Liver (tissue), 3 donors: ENCODE measurements at regions not wholly inside any gene's neighbourhood (a gene's known extent, or its start where the extent isn't known, plus 50 kb on each side); places are given as distances from the start of the nearest gene placed in this dataset.

ENCODE experiments used
- GABPA ChIP-seq, 2 donors: IDR thresholded peaks in 1 of 2; conservative IDR thresholded peaks in 1 of 2; 2 replicates each; pipeline ENCODE4 v1.6.1; 2016; ENCODE audit warnings: antibody characterized with exemption in 2 of 2, mild to moderate bottlenecking in 1 of 2, moderate library complexity in 1 of 2
- JUND ChIP-seq, 2 donors: IDR thresholded peaks; 2 replicates each; pipeline ENCODE4 v1.6.1; 2016; ENCODE audit warnings: antibody characterized with exemption in 2 of 2
- NR2F2 ChIP-seq: IDR thresholded peaks from 2 replicates; pipeline ENCODE4 v1.6.1; 2016; ENCODE audit warnings: antibody characterized with exemption
- RAD21 ChIP-seq, 2 donors: IDR thresholded peaks; 2 replicates each; pipeline ENCODE4 v1.6.1; 2016; ENCODE audit warnings: antibody characterized with exemption in 2 of 2, mild to moderate bottlenecking in 2 of 2
- RXRA ChIP-seq, 2 donors: IDR thresholded peaks; 2 replicates each; pipeline ENCODE4 v1.6.1; 2017 to 2018; ENCODE audit warnings: antibody characterized with exemption in 2 of 2, mild to moderate bottlenecking in 1 of 2
- SP1 ChIP-seq: IDR thresholded peaks from 2 replicates; pipeline ENCODE4 v1.6.1; 2018; ENCODE audit warnings: antibody characterized with exemption, mild to moderate bottlenecking
- TAF1 ChIP-seq: conservative IDR thresholded peaks from 2 replicates; pipeline ENCODE4 v1.6.1; 2016; ENCODE audit warnings: antibody characterized with exemption, mild to moderate bottlenecking
- YY1 ChIP-seq: IDR thresholded peaks from 2 replicates; pipeline ENCODE4 v1.6.1; 2016; ENCODE audit warnings: antibody characterized with exemption, mild to moderate bottlenecking
- TF ChIP-seq, protein P1 (sequence below): fragments of 150-350 bp; IDR thresholded peaks from 2 replicates; pipeline ENCODE4 v1.5.1; 2017; ENCODE audit warnings: improper control_type of control experiment, low read depth, low read length; ENCODE audit not compliant: missing input control
- TF ChIP-seq, protein P2 (sequence below): IDR thresholded peaks from 2 replicates; pipeline ENCODE4 v1.6.1; 2016; ENCODE audit warnings: antibody characterized with exemption
- TF ChIP-seq, protein P3 (sequence below): IDR thresholded peaks from 2 replicates; pipeline ENCODE4 v1.6.1; 2016; ENCODE audit warnings: antibody characterized with exemption
- TF ChIP-seq, protein P4 (sequence below): IDR thresholded peaks from 2 replicates; pipeline ENCODE4 v1.6.1; 2016; ENCODE audit warnings: antibody characterized with exemption
- TF ChIP-seq, protein P5 (sequence below): IDR thresholded peaks from 2 replicates; pipeline ENCODE4 v1.6.1; 2016; ENCODE audit warnings: antibody characterized with exemption, mild to moderate bottlenecking
- donor health status: healthy.
- donor health status: healthy.

DNA sequence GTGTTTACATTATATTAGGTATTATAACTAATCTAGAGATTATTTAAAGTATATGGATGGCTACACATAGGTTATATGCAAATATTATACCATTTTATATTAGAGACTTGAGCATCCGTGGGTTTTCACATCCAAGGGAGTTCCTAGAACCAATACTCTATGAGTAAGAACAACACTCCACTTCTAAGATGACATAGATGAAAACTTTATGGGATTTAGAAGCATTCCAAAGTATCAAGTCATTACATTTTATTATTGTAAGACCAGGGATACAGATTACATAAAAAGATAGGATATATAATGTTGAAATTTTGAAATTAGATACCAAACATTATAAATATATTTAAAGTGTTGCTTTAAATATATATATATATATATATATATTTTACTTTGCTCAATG is 207.0 kb downstream of the NAP1L3 start:
- TF ChIP-seq TAF1 (no peak), RXRA (IDR thresholded peaks at IDR 0.05) (no peak), NR2F2 (no peak), YY1 (no peak), SP1 (no peak), GABPA (IDR thresholded peaks at IDR 0.05 in 1 of 2, conservative IDR thresholded peaks at IDR 0.05 in 1 of 2) (no peak), JUND (IDR thresholded peaks at IDR 0.05) (no peak), RAD21 (IDR thresholded peaks at IDR 0.05) (no peak)
- TF ChIP-seq, protein P1, sequence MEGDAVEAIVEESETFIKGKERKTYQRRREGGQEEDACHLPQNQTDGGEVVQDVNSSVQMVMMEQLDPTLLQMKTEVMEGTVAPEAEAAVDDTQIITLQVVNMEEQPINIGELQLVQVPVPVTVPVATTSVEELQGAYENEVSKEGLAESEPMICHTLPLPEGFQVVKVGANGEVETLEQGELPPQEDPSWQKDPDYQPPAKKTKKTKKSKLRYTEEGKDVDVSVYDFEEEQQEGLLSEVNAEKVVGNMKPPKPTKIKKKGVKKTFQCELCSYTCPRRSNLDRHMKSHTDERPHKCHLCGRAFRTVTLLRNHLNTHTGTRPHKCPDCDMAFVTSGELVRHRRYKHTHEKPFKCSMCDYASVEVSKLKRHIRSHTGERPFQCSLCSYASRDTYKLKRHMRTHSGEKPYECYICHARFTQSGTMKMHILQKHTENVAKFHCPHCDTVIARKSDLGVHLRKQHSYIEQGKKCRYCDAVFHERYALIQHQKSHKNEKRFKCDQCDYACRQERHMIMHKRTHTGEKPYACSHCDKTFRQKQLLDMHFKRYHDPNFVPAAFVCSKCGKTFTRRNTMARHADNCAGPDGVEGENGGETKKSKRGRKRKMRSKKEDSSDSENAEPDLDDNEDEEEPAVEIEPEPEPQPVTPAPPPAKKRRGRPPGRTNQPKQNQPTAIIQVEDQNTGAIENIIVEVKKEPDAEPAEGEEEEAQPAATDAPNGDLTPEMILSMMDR, result no peak
- TF ChIP-seq, protein P2, sequence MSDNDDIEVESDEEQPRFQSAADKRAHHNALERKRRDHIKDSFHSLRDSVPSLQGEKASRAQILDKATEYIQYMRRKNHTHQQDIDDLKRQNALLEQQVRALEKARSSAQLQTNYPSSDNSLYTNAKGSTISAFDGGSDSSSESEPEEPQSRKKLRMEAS, result no peak
- TF ChIP-seq, protein P3, sequence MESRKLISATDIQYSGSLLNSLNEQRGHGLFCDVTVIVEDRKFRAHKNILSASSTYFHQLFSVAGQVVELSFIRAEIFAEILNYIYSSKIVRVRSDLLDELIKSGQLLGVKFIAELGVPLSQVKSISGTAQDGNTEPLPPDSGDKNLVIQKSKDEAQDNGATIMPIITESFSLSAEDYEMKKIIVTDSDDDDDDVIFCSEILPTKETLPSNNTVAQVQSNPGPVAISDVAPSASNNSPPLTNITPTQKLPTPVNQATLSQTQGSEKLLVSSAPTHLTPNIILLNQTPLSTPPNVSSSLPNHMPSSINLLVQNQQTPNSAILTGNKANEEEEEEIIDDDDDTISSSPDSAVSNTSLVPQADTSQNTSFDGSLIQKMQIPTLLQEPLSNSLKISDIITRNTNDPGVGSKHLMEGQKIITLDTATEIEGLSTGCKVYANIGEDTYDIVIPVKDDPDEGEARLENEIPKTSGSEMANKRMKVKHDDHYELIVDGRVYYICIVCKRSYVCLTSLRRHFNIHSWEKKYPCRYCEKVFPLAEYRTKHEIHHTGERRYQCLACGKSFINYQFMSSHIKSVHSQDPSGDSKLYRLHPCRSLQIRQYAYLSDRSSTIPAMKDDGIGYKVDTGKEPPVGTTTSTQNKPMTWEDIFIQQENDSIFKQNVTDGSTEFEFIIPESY, result no peak
- TF ChIP-seq, protein P4, sequence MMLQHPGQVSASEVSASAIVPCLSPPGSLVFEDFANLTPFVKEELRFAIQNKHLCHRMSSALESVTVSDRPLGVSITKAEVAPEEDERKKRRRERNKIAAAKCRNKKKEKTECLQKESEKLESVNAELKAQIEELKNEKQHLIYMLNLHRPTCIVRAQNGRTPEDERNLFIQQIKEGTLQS, result no peak
- TF ChIP-seq, protein P5, sequence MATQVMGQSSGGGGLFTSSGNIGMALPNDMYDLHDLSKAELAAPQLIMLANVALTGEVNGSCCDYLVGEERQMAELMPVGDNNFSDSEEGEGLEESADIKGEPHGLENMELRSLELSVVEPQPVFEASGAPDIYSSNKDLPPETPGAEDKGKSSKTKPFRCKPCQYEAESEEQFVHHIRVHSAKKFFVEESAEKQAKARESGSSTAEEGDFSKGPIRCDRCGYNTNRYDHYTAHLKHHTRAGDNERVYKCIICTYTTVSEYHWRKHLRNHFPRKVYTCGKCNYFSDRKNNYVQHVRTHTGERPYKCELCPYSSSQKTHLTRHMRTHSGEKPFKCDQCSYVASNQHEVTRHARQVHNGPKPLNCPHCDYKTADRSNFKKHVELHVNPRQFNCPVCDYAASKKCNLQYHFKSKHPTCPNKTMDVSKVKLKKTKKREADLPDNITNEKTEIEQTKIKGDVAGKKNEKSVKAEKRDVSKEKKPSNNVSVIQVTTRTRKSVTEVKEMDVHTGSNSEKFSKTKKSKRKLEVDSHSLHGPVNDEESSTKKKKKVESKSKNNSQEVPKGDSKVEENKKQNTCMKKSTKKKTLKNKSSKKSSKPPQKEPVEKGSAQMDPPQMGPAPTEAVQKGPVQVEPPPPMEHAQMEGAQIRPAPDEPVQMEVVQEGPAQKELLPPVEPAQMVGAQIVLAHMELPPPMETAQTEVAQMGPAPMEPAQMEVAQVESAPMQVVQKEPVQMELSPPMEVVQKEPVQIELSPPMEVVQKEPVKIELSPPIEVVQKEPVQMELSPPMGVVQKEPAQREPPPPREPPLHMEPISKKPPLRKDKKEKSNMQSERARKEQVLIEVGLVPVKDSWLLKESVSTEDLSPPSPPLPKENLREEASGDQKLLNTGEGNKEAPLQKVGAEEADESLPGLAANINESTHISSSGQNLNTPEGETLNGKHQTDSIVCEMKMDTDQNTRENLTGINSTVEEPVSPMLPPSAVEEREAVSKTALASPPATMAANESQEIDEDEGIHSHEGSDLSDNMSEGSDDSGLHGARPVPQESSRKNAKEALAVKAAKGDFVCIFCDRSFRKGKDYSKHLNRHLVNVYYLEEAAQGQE, result no peak
